Activated CD4-positive, alpha-beta T cell treated with anti-CD3 and anti-CD28 coated beads, Interleukin-10, Interleukin-2, amounts not matched to agents 100 ng/mL and 50 ng/mL, durations not matched to agents 16 hours and 8 hours (primary cell): ENCODE measurements at regions not wholly inside any gene's neighbourhood (a gene's known extent, or its start where the extent isn't known, plus 50 kb on each side); places are given as distances from the start of the nearest gene placed in this dataset.

Experiments
- DNase-seq: peaks from one replicate; pipeline ENCODE4 v3.0.0-alpha.2; 2020

DNA sequence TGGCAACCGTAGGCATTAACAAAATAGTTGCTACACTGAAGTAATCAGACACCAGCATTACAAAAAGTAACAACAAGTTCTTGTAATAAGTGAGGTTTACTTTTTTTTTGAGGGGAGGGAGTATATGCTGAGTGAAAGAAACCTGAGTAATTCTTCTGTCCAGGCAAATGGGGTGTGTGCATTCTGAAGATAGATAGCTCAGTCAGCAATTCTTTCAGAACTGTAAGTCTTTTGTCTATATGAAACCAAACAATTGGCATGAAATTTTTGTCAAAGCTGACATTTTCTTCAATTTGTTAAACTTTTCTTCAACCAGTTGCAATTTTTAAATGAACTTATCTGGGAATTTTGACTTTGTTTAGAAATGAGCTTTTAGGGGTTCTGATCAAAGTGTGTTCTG, 208.1 kb upstream of the THSD7B start:
- no peak for DNase-seq

DNA sequence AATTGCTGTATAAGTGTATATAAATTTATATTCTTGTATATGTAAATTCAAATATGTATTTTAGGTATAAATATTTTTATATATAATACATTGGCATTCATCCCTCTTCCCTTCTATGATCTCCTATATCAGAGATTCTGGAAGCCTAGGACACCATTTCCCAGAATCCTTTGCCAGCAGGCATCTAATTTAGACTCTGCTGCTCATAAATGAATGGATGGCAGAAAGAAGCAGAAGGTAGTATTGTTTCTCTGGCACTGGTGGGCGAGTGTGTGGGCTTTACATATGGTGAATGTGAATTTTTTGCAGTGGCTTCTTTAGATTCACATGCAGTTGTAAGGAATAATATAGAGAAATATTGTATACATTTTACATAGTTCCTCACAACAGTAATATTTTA, 215.2 kb upstream of the THSD7B start:
- no peak for DNase-seq

DNA sequence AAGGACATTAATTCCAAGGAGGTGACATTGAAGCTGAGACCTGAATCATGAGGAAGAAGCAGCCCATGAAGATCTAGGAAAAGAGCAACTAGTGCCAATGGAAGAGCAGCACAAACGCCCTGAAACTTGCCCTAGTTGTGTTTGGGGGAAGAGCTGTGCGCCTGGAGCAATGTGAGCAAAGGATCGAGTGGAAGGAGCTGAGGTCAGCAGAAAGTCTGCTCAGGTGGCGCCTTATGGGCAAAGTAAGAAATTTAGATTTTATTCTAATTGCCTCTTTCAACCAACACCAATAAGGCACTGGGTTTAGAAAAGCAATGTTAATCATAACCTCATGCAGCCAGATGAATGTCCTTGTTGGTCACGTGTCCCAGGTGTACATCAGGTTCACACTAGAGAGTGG, 226.0 kb upstream of the THSD7B start:
- no peak for DNase-seq

DNA sequence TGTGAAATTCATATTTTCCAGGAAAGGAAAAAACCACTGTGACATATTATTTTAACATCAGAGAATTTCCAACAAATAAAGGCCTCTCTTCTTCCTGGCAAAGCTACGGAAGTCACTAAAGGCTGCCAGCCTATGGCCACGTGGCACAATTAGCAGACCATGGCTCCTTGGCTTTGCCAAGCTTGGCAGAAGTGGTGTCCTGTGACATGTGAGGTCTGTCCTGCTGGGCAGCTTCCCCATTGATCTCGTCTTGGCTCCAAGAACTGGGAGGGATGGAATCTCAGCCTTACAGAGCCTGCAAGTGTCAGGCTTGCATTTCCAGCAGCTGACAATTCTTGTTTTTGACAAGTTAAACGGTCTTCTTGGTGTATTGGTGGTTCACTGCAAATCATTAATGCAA, 226.9 kb upstream of the THSD7B start:
- DNase-seq: no peak

DNA sequence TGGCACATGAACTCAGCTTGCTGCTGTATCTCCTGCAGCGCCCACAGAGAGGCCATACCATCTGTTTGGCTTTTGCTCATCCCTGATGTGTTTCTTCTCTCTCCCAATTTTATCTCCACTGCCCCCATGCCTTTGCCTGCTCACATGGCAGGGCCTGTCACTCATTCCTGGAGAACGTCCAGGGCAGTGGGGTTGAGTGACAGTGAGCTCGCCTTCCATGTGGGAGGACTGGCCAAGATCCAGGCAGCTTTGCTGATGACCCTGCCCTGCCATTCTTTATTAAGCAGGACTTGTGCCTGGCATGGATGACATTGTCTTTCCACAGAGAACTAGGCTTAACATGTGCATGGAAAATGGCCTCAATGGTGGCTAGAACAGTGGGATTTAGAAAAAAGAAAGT, 230.5 kb upstream of the THSD7B start:
- no peak for DNase-seq

DNA sequence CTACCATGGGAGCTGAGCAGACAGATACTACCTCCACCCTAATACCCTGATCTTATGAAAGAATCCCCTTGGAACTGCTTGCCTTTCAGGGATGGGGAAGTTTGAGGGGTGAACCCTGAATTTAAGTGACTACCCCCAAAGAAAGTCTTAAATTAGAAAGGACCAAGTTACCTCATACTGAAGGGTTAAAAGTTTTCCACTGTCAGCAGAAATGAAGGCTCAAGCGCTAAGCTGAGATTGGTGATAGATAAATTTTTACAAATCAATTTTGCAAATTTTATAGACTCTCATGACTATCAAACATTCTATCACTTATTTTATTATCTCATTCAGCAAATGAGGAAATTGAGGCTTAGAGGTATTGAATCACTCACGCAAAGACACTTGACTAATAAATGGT, 233.2 kb upstream of the THSD7B start:
- no peak for DNase-seq

DNA sequence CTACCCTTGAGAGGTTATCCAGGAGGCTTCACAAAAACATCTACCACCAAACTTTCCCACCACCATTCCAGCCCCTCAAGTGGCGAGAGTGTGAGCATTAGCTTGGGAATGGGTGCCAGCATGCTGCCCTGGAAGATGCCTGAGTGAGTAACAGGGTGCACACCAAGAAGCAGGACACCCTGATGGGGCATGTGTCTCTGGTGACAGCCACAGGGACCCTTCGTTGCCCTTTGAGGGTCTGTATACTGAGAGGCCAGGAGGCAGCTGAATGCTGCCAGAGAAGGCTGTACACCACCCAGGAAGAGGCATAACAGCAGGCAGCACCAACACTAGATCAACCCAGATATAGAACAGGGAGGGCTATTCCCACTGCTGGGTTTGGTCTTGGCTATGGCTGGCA, 233.6 kb upstream of the THSD7B start:
- no peak for DNase-seq

DNA sequence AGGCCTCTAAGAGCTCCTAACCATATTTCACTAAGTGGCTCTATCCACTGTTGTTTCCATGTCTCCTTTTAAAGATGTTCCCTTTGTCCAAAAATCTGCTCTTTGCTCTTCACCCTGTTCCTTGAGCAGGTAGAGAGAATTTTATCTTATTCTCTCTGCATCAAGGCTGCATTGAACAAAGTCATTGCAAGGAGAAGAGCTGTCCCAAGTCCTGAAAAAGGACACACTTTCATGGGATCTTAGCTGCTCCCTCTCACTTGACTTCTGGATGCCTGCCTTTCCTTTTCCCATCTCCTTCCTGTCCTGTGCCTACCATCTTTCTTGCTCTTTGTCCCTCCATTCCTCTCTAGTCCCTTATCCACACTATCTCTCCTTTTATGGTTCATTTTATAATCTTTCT, 235.2 kb upstream of the THSD7B start:
- DNase-seq: no peak

DNA sequence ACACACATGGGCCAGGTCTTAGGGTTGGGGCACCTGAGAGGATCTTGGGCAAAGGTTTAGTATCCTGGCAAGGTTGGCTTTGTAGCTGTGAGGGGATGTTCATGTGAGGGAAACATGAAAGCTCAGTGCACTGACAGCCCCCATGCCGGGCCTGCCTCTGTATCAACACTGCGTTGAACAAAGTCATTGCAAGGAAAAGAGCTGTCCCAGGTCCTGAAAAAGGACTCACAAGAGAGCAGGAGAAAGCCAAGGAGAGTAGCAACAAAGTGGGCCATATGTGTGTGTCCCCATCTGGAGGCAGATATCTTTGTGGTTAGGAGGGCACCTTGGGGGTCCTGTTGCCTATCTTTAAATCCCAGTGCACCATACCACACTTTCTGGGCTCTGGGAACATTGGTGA, 237.8 kb upstream of the THSD7B start:
- DNase-seq: peak; percentile 16

DNA sequence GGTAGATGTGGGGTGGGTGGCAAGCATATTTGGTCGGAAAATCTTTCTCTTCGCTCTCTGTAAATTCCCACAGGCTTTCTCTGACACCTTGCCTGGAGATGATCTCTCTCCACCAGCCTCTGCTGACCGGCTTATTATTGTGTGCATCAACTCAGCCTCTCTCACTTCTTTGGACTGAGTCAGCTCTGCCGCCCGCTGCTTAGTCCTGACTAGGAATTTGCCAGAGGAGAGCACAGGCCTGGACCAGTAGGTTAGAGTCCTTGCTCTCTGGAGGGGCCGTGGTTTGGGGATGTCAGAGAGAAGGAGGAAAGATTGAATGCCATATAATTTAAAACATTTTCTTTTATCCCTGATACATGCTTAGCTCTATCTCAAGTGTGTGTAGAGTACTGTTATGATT, 242.6 kb upstream of the THSD7B start:
- no peak for DNase-seq

DNA sequence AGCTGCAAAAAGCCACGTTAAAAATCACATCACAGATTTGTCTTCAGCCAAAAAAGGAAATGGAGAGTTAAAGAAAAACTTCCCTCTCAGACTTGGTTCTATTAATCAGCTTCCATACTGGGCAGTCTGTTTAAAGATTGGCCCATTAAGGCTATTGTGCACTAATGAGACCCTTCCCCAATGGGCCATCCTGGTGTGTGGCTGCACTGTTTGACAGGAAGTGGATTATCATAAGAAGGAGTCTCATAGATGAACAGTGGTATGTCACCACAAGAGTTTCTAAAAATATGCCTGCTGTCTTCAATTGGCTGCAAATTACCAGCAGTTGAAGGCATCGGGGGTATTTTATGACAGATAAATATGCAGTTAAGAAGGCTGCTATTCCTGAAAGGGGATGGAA, 247.6 kb upstream of the THSD7B start:
- DNase-seq: no peak

DNA sequence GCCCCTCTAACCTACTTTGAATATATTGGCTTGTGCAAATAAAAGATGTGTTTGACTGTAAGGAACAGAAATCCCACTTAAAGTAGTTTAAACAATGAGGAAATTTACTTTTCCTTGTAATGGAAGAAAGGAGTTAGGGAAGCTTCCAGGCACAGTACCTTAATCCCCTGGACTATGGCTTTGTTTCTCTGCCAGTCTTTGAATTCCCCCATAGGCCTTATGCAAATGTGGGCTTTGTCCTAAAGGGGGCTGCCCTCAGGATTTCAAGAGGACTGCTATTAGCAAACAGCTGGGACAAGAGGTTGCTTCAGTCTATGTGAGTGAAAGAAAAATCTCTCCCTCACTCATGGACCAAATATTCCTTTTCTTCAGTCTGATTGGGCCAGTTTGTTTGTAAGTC, 255.1 kb upstream of the THSD7B start:
- DNase-seq: no peak

DNA sequence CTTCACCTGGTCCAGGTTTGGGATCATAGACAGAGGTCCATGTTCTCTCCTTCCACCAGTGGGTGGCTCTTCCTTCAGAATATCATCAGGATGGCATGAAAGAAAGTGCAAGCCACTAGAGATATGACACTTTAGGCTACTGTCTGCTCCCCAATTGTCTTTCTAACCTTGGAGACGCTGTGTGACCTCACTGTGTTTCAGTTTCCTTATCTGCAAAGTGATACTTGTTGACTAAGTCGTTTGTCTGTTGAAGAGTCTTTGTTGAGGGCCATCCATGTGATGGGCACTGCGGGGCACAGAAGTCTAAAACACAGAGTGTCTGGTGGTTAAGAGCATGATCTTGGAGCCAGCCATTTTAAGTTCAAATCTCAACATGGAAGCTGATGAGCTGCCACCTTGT, 259.9 kb upstream of the THSD7B start:
- no peak for DNase-seq

DNA sequence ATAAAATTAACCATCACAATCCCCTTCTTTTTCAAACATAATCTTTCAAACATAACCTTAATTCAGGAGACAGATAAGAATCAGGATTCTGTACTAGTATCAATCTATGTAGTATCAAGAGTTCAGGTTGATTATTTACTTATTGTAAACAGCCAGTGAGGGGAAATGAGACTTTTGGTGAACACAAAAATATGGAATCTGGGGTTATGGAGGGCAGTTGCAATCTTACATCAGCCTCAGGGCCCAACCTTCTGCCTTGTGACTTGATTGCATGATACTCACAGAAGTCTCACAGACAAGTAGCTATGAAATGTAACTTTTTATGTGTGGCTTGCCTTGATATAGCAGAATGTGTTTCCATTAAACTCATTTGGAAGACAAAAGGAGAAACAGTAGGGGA, 262.7 kb upstream of the THSD7B start:
- DNase-seq: no peak

DNA sequence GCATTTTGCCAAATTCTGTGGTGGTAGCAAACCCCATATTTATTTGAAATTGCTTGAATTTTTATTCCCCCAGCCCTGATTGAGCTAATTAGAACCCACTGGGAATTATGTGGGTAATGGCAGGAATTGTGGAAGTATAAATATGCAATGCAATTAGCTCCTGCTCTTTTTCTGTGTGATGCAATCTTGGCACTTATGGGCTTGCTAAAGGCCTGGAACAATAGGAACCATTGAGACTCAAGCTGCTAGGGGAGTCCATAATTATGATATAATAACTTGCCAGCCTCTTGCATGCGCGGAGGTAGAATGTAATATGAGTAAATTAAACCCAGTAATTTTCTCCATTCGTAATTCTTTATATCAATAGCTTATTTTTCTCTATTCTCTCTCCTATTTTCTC, 267.6 kb upstream of the THSD7B start:
- DNase-seq: no peak

DNA sequence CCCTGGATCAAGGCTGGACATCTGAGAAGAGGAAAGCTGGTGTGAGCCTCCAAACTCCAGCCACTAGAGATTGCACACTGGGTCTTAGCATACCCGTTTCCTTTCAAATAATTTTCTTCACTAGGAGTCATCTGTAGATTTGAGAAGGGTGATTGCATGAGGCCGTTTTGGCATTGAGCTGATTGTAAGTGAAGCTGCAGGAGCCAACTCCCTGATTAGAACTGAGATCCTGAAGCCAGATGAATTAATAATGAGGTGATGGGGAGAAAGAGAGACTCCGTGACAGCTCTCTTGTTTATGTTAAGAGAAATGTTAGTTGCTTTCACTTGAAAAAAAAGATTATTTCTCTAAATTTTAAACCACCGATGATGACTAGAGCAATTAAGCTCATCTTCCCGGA, 268.4 kb upstream of the THSD7B start:
- no peak for DNase-seq

DNA sequence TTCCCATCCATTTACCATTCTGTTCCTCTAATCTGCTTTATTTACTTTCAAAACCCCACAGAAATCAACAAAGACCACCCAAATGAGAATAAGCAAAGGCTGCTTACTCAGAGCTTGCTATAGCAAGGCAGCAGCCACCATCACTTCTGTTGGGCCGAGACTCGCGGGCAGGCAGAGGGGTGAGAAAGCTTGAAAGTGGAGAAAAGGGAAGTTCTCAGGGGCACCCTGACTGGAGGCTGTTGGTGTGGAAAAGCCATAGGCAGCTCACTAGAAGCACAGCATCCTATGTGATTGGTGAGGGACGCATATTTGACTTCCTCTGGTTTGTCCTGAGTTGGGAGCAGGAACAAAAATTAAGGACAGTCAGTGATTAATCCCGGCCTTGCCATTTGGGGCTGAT, 269.7 kb upstream of the THSD7B start:
- DNase-seq: no peak

DNA sequence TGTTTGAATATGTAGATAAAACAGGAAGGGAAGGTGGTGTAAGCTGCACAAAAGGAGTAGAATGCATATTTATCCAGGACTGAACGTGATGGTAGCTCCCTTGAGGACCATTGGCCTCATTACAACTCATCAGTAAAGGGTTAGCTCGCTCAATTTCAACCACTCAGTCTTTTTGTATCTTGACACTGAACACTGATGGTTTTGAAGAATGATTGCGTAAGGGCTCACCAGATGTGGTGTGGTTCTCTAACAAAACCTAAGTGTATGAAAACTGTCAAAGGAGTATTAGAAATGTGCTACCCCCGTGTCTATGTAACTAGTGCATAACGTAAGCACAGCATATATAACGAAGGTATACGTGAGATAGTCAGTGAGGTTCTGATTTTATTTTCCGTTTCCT, 272.4 kb upstream of the THSD7B start:
- DNase-seq: no peak

DNA sequence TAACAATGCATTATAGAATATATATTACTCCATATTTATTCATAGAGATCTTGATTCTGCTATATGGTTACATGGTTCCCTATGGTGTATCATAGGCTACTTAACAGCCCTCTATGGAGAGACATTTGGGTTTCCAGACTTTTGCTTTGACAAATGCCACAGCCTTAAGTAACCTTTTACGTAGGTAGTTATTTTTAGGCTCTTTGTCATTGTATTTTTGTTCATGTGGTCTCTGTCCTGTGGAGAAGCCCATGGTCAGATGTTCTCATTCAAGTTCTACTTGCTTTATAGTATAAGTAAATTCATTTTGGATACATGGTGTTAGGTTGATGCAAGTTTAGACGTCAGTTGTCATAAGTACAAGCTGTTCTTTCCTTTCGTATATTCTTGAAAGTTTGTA, 275.2 kb upstream of the THSD7B start:
- no peak for DNase-seq

DNA sequence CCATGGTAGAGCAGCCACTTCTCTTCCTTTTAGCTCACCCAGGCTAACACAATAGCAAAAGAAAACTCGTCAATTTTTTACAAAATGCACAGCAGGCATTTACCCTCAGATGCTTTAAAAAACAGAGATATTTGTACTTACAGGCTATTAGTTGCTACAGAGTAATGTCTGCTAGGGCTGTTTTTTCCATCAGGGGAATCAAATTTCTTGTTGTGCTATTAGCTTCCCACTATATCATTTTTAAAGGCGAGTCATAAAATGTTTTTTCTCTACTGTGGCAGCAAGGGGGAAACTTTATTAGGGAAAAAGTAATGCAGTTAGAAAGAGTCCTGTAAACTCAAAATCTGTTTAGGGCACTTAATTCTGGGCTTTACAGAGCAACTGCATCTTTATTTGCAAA, 277.9 kb upstream of the THSD7B start:
- no peak for DNase-seq

DNA sequence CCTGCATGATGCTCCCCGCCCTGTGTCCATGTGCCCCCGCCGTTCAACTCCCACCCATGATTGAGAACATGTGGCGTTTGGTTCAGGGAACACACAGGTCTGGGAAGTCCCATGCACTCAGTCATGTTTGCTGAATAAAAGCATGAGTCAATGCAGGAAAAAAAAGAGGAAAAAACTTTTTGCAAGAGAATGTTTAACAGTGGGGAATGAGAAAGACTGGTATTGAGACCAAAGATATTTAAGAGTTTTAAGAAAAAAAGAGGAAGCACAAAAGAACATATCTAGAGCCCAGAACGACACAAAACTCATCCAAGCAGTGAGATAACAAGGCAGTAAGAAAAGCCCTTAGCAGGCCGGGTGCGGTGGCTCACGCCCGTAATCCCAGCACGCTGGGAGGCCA, 279.2 kb upstream of the THSD7B start:
- no peak for DNase-seq

DNA sequence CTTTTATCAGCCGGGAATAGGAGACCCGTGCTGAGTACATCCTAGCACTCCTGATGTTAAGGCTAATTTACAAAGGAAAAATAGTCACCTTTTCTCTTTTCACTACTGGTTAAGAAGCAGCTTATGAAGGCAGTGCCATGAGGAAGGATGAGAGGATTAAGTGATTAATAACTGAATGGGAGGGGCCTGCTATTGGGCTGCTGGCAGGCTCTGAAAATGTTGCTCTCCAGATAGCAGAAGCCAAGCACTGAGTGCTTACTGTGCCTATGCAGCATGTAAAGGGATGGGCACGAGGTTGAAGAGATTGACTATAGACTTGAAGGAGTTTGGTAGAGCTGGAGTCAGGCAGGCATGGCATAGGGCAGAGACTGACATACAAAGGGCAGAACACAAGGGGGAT, 282.4 kb upstream of the THSD7B start:
- no peak for DNase-seq

DNA sequence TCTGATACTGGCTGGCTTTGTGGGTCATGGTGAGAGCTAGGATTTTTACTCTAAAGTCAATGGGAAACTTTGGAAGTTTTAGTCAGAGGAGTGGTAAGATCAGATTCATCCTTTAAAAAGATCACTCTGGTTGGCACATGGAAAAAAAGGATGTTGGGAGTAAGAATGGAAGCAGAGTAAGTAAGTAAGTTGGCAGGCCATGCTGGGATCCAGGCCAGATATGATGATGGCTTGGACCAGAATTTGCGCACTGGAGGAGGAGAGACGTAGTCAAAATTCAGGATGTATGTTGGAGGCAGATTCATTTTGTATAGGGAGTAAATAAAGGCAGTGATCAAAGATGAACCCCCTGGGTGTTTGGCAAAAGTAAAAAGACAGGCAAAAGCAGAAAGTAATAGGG, 283.3 kb upstream of the THSD7B start:
- no peak for DNase-seq

DNA sequence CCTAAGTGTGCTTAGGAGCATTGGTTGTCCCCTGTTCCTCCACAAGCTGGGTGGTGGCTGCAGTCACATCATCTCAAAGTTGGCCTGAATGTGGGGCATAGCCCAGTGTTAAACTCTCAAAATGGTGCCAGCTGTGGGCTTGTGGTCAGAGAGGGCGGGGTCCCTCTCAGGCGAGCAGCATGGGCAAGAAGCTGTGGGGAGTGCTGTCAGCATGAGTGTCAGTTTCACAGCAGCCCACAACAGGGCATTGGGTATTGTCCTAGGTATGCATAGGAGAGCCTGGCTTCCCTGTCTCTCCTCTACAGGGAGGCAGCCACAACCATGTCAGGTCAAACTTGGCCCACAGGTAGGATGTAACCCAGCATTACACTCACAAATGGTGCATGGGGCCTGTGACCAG, 285.6 kb upstream of the THSD7B start:
- no peak for DNase-seq

DNA sequence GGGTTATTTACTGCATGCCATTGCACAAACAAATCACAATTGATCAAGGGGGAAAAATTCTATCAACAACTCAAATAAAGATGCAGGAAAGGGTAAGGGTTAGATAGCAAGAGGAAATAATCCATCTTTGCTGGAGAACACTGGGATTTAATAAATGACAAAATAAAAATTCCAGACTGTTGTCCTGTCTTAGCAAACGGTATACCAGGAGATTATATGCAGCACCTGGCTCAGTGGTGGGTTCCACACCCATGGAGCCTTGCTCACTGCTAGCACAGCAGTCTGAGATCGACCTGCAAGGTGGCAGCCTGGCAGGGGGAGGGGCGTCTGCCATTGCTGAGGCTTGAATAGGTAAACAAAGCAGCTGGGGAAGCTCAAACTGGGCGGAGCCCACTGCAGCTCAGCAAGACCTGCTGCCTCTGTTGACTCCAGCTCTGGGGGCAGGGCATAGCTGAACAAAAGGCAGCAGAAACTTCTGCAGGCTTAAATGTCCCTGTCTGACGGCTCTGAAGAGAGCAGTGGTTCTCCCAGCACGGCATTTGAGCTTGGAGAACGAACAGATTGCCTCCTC, 296.5 kb upstream of the THSD7B start:
- DNase-seq: no peak

DNA sequence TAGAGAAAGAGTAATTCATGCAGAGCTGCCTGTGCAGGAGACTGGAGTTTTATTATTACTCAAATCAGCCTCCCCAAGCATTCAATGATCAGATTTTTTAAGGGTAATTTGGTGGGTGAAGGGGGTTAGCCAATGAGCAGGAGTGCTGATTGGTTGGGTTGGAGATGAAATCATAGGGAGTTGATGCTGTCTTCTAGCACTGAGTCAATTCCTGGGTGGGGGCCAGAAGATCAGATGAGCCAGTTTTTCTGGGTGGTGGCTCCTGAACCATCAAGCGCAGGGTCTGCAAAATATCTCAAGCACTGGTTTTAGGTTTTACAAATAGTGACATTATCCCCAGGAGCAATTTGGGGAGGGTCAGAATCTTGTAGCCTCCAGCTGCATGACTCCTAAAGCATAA, 312.8 kb upstream of the THSD7B start:
- no peak for DNase-seq
